ENCODE measurements at regions not wholly inside any gene's neighbourhood (a gene's known extent, or its start where the extent isn't known, plus 50 kb on each side); places are given as distances from the start of the nearest gene placed in this dataset.
"Not testable (repeated sequence)": the region's sequence is repeated elsewhere in the genome, so short reads cannot be mapped to it uniquely, and the experiment has no call there.

- H3K4me1 ChIP-seq (ENCODE audit: control insufficient read depth, extremely low read depth, insufficient read depth, low read length); H3K9me3 ChIP-seq (replicated peaks; ENCODE audit: control insufficient read depth, insufficient read depth, low read length); H3K27ac ChIP-seq (ENCODE audit: insufficient read depth, low read depth, low read length); CTCF ChIA-PET; H3K9ac ChIP-seq (replicated peaks; ENCODE audit: extremely low read depth, insufficient read depth, low read length); POLR2A ChIA-PET; H2AFZ ChIP-seq (ENCODE audit: low read depth, low read length); FAIRE-seq; H4K20me1 ChIP-seq (replicated peaks; ENCODE audit: control insufficient read depth, extremely low read depth, insufficient read depth, low read length); H3K36me3 ChIP-seq (ENCODE audit: control insufficient read depth in 2 of 2, extremely low read depth in 1 of 2, insufficient read depth in 2 of 2, low read length in 2 of 2); BruUV-seq (replicated peaks); dilution Hi-C loops (cut with MboI; ENCODE audit: extremely low pct_ligation_motif_present, low sequenced_read_pairs); H3K27me3 ChIP-seq (ENCODE audit: control insufficient read depth in 2 of 2, insufficient read depth in 2 of 2, low read length in 2 of 2); DNase-seq (ENCODE audit: low read depth, low spot score); H3K79me2 ChIP-seq (ENCODE audit: control insufficient read depth, insufficient read depth, low read length); H3K4me3 ChIP-seq (replicated peaks in 1 of 3; ENCODE audit: insufficient read depth in 1 of 3, low read depth in 1 of 3, low read length in 3 of 3); H3K4me2 ChIP-seq (ENCODE audit: insufficient read depth, low read length); intact Hi-C loops (cut with micrococcal nuclease); H3K9me1 ChIP-seq (replicated peaks; ENCODE audit: control insufficient read depth, extremely low read depth, insufficient read depth, low read length): not testable (repeated sequence)
Measured at GRCh38 chrX:155814391-155814790, 66.8 kb upstream of the VAMP7 start.

- Histone ChIP-seq H2AFZ (ENCODE audit: low read depth, low read length) (no peak overlapping the region), H3K4me3 (replicated peaks in 1 of 3; ENCODE audit: insufficient read depth in 1 of 3, low read depth in 1 of 3, low read length in 3 of 3) (no peak overlapping the region), H3K27me3 (ENCODE audit: control insufficient read depth in 2 of 2, insufficient read depth in 2 of 2, low read length in 2 of 2) (no peaks in the 10 kb centered on the region), H3K79me2 (ENCODE audit: control insufficient read depth, insufficient read depth, low read length) (no peaks in the 10 kb centered on the region), H3K9ac (replicated peaks; ENCODE audit: extremely low read depth, insufficient read depth, low read length) (no peak overlapping the region), H4K20me1 (replicated peaks; ENCODE audit: control insufficient read depth, extremely low read depth, insufficient read depth, low read length) (no peaks in the 10 kb centered on the region), H3K27ac (ENCODE audit: insufficient read depth, low read depth, low read length) (no peak overlapping the region), H3K36me3 (ENCODE audit: control insufficient read depth in 2 of 2, extremely low read depth in 1 of 2, insufficient read depth in 2 of 2, low read length in 2 of 2) (no peaks in the 10 kb centered on the region), H3K9me1 (replicated peaks; ENCODE audit: control insufficient read depth, extremely low read depth, insufficient read depth, low read length) (no peaks in the 10 kb centered on the region), H3K9me3 (replicated peaks; ENCODE audit: control insufficient read depth, insufficient read depth, low read length) (no peaks in the 10 kb centered on the region), H3K4me2 (ENCODE audit: insufficient read depth, low read length) (no peak overlapping the region), H3K4me1 (ENCODE audit: control insufficient read depth, extremely low read depth, insufficient read depth, low read length) (no peaks in the 10 kb centered on the region)
- TF ChIP-seq FOS (IDR thresholded peaks at IDR 0.05; ENCODE audit: borderline replicate concordance, insufficient read depth, low read length) (no peak), POLR2AphosphoS5 (IDR thresholded peaks at IDR 0.05; ENCODE audit: insufficient read depth, low read depth, low read length) (no peak), JUN (IDR thresholded peaks at IDR 0.05; ENCODE audit: borderline replicate concordance, insufficient read depth, insufficient read length, low read depth) (no peak), MAX (IDR thresholded peaks at IDR 0.05; ENCODE audit: insufficient read depth, insufficient read length) (no peak), MYC (IDR thresholded peaks at IDR 0.05; ENCODE audit: low read depth, low read length) (no peak), EZH2 (IDR thresholded peaks at IDR 0.05; ENCODE audit: borderline replicate concordance, low read depth, low read length, severe bottlenecking) (no peak), CTCF (IDR thresholded peaks at IDR 0.05; ENCODE audit: extremely low read depth in 1 of 2, insufficient read depth in 1 of 2, low read depth in 1 of 2, low read length in 2 of 2) (no peak), GATA2 (IDR thresholded peaks at IDR 0.05; ENCODE audit: insufficient read depth, insufficient read length, low read depth, low read length) (no peak), POLR2A (IDR thresholded peaks at IDR 0.05; ENCODE audit: low read depth, low read length) (no peak)
- FAIRE-seq: no peak
- DNase-seq (ENCODE audit: low read depth, low spot score): no peak
- POLR2A ChIA-PET: no interaction called here
- CTCF ChIA-PET: no interaction called here
- no TSS peak for BruUV-seq (replicated peaks)
- dilution Hi-C loops (cut with MboI; ENCODE audit: extremely low pct_ligation_motif_present, low sequenced_read_pairs): no loop called here
- intact Hi-C loops (cut with micrococcal nuclease): no loop called here
Measured at GRCh38 chrX:155779831-155780230, 101.3 kb upstream of the VAMP7 start.

Data from endothelial cell of umbilical vein (primary cell).